Smooth muscle cell (in vitro differentiated cells): ENCODE measurements at regions not wholly inside any gene's neighbourhood (a gene's known extent, or its start where the extent isn't known, plus 50 kb on each side); places are given as distances from the start of the nearest gene placed in this dataset.

Source experiments
- DNase-seq: peaks from one replicate; lab custom pipeline; 2025; ENCODE audit not compliant: unreplicated experiment; lab: John Stamatoyannopoulos, UW
- H2AFZ ChIP-seq: fragments of 200-600 bp; sonication (generic); 2 replicates; pipeline ENCODE4 v1.6.0; 2016; ENCODE audit warnings: antibody characterized with exemption, low read depth, mild to moderate bottlenecking
- H3F3A ChIP-seq: fragments of 200-600 bp; sonication (generic); 2 replicates; pipeline ENCODE4 v1.6.0; 2017; ENCODE audit warnings: antibody characterized with exemption, low read depth
- H3K27ac ChIP-seq: fragments of 200-600 bp; sonication (generic); 2 replicates; pipeline ENCODE4 v1.5.1; 2016; ENCODE audit warnings: low read depth, mild to moderate bottlenecking
- H3K27me3 ChIP-seq: fragments of 200-600 bp; sonication (generic); 2 replicates; pipeline ENCODE4 v1.6.1; 2016; ENCODE audit warnings: low read depth, mild to moderate bottlenecking
- H3K36me3 ChIP-seq: fragments of 200-600 bp; sonication (generic); 2 replicates; pipeline ENCODE4 v1.5.1; 2016; ENCODE audit warnings: low read depth
- H3K4me1 ChIP-seq: fragments of 200-600 bp; sonication (generic); 2 replicates; pipeline ENCODE4 v1.5.1; 2016; ENCODE audit warnings: low read depth
- H3K4me2 ChIP-seq: fragments of 200-600 bp; sonication (generic); 2 replicates; pipeline ENCODE4 v1.6.0; 2016; ENCODE audit warnings: mild to moderate bottlenecking
- H3K4me3 ChIP-seq: fragments of 200-600 bp; sonication (generic); 2 replicates; pipeline ENCODE4 v1.5.1; 2016; ENCODE audit warnings: mild to moderate bottlenecking
- H3K79me2 ChIP-seq: fragments of 200-600 bp; sonication (generic); 2 replicates; pipeline ENCODE4 v1.6.0; 2016; ENCODE audit warnings: low read depth, mild to moderate bottlenecking
- H3K9ac ChIP-seq: fragments of 200-600 bp; sonication (generic); 2 replicates; pipeline ENCODE4 v1.6.0; 2016; ENCODE audit warnings: low read depth
- H3K9me3 ChIP-seq: fragments of 200-600 bp; sonication (generic); replicated peaks from 2 replicates; pipeline ENCODE4 v1.5.1; 2016; ENCODE audit warnings: low read depth
- H4K20me1 ChIP-seq: fragments of 200-600 bp; sonication (generic); 2 replicates; pipeline ENCODE4 v1.6.0; 2016; ENCODE audit warnings: low read depth
- WGBS: methylation state at CpG from one replicate; pipeline ENCODE4 v1.1.7; 2016; ENCODE audit warnings: low lambda C conversion rate; 5-methylcytosine and 5-hydroxymethylcytosine counted together
- TF ChIP-seq, protein P1 (sequence below): fragments of 200-600 bp; sonication (generic); IDR thresholded peaks from 2 replicates; pipeline ENCODE4 v1.5.1; 2017; ENCODE audit warnings: borderline replicate concordance, mild to moderate bottlenecking, antibody characterized with exemption; ENCODE audit not compliant: insufficient read depth, poor library complexity, severe bottlenecking

DNA sequence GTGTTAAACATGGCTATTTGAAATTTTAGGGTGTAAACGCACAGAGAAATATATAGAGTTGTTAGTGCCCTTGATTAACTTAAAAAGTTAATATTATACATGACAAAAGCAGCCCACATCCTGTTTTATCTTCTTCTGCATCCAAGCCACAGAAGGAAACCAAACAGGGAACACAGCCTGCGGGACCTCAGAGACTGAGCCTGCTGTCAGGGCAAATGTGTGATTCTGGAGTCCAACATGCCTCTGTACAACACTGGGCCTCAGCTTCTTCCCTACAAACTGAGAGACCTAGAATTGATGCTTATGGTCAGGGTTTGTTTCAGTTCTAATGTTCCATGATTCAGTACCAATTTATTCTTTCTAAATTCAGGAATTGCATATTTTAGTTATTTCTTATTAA lies 404.7 kb downstream of the FBXO15 start:
- Histone ChIP-seq H3K27me3 (no peaks in the 10 kb centered on the region), H3F3A (no peaks in the 10 kb centered on the region), H3K9ac (no peak overlapping the region), H4K20me1 (no peaks in the 10 kb centered on the region), H3K4me1 (no peaks in the 10 kb centered on the region), H3K36me3 (no peaks in the 10 kb centered on the region), H3K79me2 (no peaks in the 10 kb centered on the region), H3K4me3 (no peak overlapping the region), H3K27ac (no peak overlapping the region), H2AFZ (peak overlapping the region; percentile 28), H3K9me3 (no peaks in the 10 kb centered on the region), H3K4me2 (no peak overlapping the region)
- 72% methylated on average over 2 of the region's 2 CpGs for WGBS
- TF ChIP-seq, protein P1, sequence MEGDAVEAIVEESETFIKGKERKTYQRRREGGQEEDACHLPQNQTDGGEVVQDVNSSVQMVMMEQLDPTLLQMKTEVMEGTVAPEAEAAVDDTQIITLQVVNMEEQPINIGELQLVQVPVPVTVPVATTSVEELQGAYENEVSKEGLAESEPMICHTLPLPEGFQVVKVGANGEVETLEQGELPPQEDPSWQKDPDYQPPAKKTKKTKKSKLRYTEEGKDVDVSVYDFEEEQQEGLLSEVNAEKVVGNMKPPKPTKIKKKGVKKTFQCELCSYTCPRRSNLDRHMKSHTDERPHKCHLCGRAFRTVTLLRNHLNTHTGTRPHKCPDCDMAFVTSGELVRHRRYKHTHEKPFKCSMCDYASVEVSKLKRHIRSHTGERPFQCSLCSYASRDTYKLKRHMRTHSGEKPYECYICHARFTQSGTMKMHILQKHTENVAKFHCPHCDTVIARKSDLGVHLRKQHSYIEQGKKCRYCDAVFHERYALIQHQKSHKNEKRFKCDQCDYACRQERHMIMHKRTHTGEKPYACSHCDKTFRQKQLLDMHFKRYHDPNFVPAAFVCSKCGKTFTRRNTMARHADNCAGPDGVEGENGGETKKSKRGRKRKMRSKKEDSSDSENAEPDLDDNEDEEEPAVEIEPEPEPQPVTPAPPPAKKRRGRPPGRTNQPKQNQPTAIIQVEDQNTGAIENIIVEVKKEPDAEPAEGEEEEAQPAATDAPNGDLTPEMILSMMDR = no peak
- DNase-seq = no peak

DNA sequence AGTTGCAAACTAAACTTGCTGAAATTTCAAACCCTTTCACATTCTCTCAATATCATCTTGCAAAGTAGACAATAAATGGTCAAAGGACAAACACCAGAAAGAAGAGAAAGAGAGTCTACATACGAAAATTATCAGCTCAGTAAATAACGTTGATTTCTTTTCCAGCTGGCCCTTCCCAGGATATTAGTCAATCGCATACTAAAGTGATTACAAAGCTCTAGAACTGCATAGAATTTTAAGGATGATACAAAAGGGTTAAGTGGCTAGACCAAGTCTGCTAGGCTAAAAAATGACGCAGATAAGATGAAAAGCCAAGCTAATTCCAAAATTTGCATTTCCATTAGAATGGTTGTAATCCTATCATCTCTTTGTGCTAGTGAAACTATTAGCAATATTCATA lies 405.7 kb downstream of the FBXO15 start:
- Histone ChIP-seq H3K27ac (no peak overlapping the region), H4K20me1 (no peaks in the 10 kb centered on the region), H3K4me1 (no peaks in the 10 kb centered on the region), H3K4me3 (no peak overlapping the region), H2AFZ (no peak overlapping the region), H3K79me2 (no peaks in the 10 kb centered on the region), H3K9me3 (no peaks in the 10 kb centered on the region), H3K36me3 (no peaks in the 10 kb centered on the region), H3K4me2 (peak overlapping the region; percentile 5), H3K9ac (no peak overlapping the region), H3F3A (no peaks in the 10 kb centered on the region), H3K27me3 (no peaks in the 10 kb centered on the region)
- no peak for DNase-seq
- WGBS = 34% methylated on average over 4 of the region's 4 CpGs
- TF ChIP-seq, protein P1 = no peak

DNA sequence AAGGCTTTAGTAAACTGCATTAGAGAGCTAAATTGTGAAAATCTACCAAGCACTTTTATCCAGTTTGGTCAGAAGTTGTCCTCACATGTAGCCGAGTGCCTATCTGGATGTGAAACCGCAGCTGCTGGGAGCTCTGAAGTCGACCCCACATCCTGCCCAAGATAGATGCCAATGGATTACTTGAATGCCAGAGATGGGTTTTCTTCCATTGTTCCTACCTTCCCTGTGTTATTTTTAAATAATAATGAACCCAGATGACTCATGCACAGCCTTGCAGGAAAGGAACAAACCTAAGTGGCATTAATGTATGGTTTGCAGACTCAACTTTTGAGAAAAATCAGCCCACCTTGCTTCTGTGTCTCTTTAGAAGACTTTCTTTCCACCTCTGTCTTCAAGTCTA lies 408.5 kb downstream of the FBXO15 start:
- Histone ChIP-seq H3K27ac (no peak overlapping the region), H3K4me3 (no peak overlapping the region), H3K79me2 (no peaks in the 10 kb centered on the region), H3F3A (no peaks in the 10 kb centered on the region), H4K20me1 (no peaks in the 10 kb centered on the region), H3K27me3 (no peaks in the 10 kb centered on the region), H3K9ac (no peak overlapping the region), H3K4me1 (no peaks in the 10 kb centered on the region), H2AFZ (no peak overlapping the region), H3K9me3 (no peaks in the 10 kb centered on the region), H3K4me2 (no peak overlapping the region), H3K36me3 (no peaks in the 10 kb centered on the region)
- 71% methylated on average over 3 of the region's 3 CpGs for WGBS
- TF ChIP-seq, protein P1 = no peak
- no peak for DNase-seq

DNA sequence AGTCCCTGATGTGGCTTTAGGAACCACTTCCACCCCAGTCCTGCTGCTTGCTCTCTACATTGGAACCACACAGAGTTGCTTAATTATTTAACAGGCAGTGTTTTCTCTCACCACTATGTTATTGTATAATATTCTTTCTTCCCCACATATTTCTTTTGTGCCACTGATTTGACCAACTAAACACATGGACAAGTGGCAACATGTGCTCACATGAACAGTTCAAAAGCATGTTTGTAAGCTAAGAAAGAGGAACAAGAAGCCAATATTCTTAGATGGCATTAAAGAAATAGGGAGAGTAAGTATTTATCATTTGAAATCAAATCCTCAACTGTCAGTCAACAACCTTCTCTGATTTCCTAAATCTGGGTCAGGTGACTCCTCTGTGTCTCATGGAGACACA lies 409.6 kb downstream of the FBXO15 start:
- no peak overlapping the region for H3K4me2 ChIP-seq
- no peaks in the 10 kb centered on the region for H3K79me2 ChIP-seq
- no peaks in the 10 kb centered on the region for H3K9me3 ChIP-seq
- no peak for DNase-seq
- no peak overlapping the region for H2AFZ ChIP-seq
- no peaks in the 10 kb centered on the region for H3F3A ChIP-seq
- TF ChIP-seq, protein P1 = no peak
- H3K36me3 ChIP-seq = no peaks in the 10 kb centered on the region
- H3K9ac ChIP-seq = no peak overlapping the region
- no peak overlapping the region for H3K4me3 ChIP-seq
- H4K20me1 ChIP-seq = no peaks in the 10 kb centered on the region
- H3K27ac ChIP-seq = no peak overlapping the region
- H3K27me3 ChIP-seq = no peaks in the 10 kb centered on the region
- H3K4me1 ChIP-seq = no peaks in the 10 kb centered on the region
